Aorta (tissue), 5 donors: ENCODE measurements at regions not wholly inside any gene's neighbourhood (a gene's known extent, or its start where the extent isn't known, plus 50 kb on each side); places are given as distances from the start of the nearest gene placed in this dataset.

Source experiments
- ATAC-seq: fragments of 200-7000 bp; cut with Tn5 transposase; one replicate; pipeline ENCODE4 v1.9.1; 2022; ENCODE audit warnings: moderate library complexity; ENCODE audit not compliant: low FRiP score
- DNase-seq, 2 donors: peaks; one replicate each; pipeline ENCODE4 v3.0.0-alpha.2; 2020
- H3K27ac ChIP-seq, 2 donors: one replicate each; pipeline ENCODE4 v1.5.1; 2013; ENCODE audit warnings: low read length in 2 of 2, mild to moderate bottlenecking in 2 of 2, moderate library complexity in 2 of 2, control low read depth in 1 of 2, inconsistent platforms in 1 of 2, low read depth in 1 of 2
- H3K27me3 ChIP-seq, 2 donors: one replicate each; pipeline ENCODE4 v1.6.1; 2013; ENCODE audit warnings: control low read depth in 1 of 2, low read length in 1 of 2, mild to moderate bottlenecking in 1 of 2, moderate library complexity in 1 of 2; ENCODE audit not compliant: insufficient read depth in 2 of 2, control insufficient read depth in 1 of 2
- H3K36me3 ChIP-seq, 2 donors: one replicate each; pipeline ENCODE4 v1.6.1; 2013; ENCODE audit warnings: control low read depth in 1 of 2, low read length in 1 of 2, mild to moderate bottlenecking in 1 of 2; ENCODE audit not compliant: insufficient read depth in 2 of 2, control insufficient read depth in 1 of 2
- H3K4me1 ChIP-seq, 2 donors: one replicate each; pipeline ENCODE4 v1.6.1; 2013; ENCODE audit warnings: low read length in 2 of 2, control low read depth in 1 of 2, mild to moderate bottlenecking in 1 of 2, moderate library complexity in 1 of 2; ENCODE audit not compliant: insufficient read depth in 2 of 2, control insufficient read depth in 1 of 2
- H3K4me3 ChIP-seq, 2 donors: one replicate each; pipeline ENCODE4 v1.5.1; 2013; ENCODE audit warnings: low read length in 2 of 2, control low read depth in 1 of 2, mild to moderate bottlenecking in 1 of 2
- H3K9me3 ChIP-seq: one replicate; pipeline ENCODE4 v1.6.1; 2013; ENCODE audit warnings: mild to moderate bottlenecking, low read length; ENCODE audit not compliant: control insufficient read depth
- WGBS, 2 donors: extraction: QIAGEN DNeasy Blood & Tissue Kit; methylation state at CpG; one replicate each; pipeline ENCODE4 v1.1.7; 2013; 5-methylcytosine and 5-hydroxymethylcytosine counted together
- intact Hi-C, 2 donors: fragments of 100-400 bp; cut with DNase I; formaldehyde crosslinking; loops; one replicate each; pipeline versions ENCODE4 v1.14.2 to v1.15.0; 2022
- donor health status: healthy with polysubstance abuse.
- donor health status: Bipolar disorder and iron deficiency.
- donor health status: DM: no; HTN: no; CAD: no.
- donor health status: DM: no; HTN: no; CAD: no.
- donor health status: DM: yes; HTN: yes; CAD: no.

GRCh38 chr22:49469896-49470740 lies 357.6 kb downstream of the BRD1 start:
- WGBS, 2 donors: 78 to 83% methylated on average over 33 of the region's 33 CpGs
- H3K4me1 ChIP-seq: no peaks in the 10 kb centered on the region
- no peaks in the 10 kb centered on the region for H3K36me3 ChIP-seq
- DNase-seq (peak in 1 of 2 donors; percentile 40), ATAC-seq (no peak)
- intact Hi-C loops: no loop called here
- H3K4me3 ChIP-seq: no peak overlapping the region
- H3K27ac ChIP-seq: no peak overlapping the region
- no peaks in the 10 kb centered on the region for H3K27me3 ChIP-seq
- no peaks in the 10 kb centered on the region for H3K9me3 ChIP-seq

- DNase-seq (no peak), ATAC-seq (no peak)
- intact Hi-C loops: no loop called here
- WGBS, 2 donors: 39 to 43% methylated on average over 11 of the region's 11 CpGs
- Histone ChIP-seq H3K9me3 (no peaks in the 10 kb centered on the region), H3K36me3 (no peaks in the 10 kb centered on the region), H3K4me1 (no peaks in the 10 kb centered on the region), H3K27me3 (no peaks in the 10 kb centered on the region), H3K4me3 (no peak overlapping the region), H3K27ac (no peak overlapping the region)
Measured at GRCh38 chr22:49468487-49469198, 359.0 kb downstream of the BRD1 start.

DNA sequence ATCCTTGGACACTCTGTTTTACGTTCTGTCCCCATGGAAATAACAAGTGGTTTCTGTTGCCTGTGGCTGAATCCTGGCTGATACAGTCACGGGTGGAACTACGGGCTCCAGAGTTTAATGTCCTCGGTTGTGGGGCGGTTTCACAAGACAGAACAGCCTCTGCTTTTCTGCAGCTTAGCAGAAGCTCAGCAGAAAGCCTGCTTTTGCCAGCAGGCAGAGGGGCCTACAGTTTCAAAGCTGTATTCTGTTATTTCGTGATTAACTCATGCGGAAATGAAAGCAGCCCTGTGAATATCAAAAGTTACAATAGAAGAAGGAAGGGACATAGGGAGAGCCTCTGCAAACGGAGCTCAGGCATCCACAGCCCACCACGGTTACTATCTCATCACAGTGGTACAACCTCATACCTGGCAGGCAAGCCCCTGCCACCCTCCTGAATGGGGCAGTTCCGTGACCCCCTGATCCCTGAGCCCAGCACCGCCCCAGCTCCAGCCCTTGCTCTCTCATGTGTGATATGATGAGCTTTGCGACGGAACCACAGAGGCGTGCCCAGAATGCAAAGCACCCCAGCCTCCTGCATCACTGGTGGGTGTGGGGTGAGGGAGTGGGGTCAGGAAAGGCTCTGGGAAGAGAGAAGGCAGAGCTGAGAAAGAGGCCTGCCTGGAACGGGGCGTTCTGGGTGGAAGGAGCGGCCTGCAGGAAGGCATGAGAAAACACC lies 360.6 kb downstream of the BRD1 start:
- intact Hi-C loops: no loop called here
- H3K27me3 ChIP-seq: no peaks in the 10 kb centered on the region
- H3K27ac ChIP-seq: no peak overlapping the region
- no peak for ATAC-seq
- peak in 1 of 2 donors; percentile 44 for DNase-seq
- H3K4me3 ChIP-seq: no peak overlapping the region
- no peaks in the 10 kb centered on the region for H3K4me1 ChIP-seq
- no peaks in the 10 kb centered on the region for H3K36me3 ChIP-seq
- no peaks in the 10 kb centered on the region for H3K9me3 ChIP-seq
- 72 to 78% methylated on average over 17 of the region's 17 CpGs for WGBS, 2 donors

GRCh38 chr22:49464037-49464436 lies 363.6 kb downstream of the BRD1 start:
- ATAC-seq: no peak
- Histone ChIP-seq H3K9me3 (no peaks in the 10 kb centered on the region), H3K36me3 (no peaks in the 10 kb centered on the region), H3K27ac (no peak overlapping the region), H3K4me1 (no peaks in the 10 kb centered on the region), H3K27me3 (no peaks in the 10 kb centered on the region), H3K4me3 (no peak overlapping the region)
- 57 to 63% methylated on average over 6 of the region's 6 CpGs for WGBS, 2 donors
- intact Hi-C loops: no loop called here
- DNase-seq: no peak

DNA sequence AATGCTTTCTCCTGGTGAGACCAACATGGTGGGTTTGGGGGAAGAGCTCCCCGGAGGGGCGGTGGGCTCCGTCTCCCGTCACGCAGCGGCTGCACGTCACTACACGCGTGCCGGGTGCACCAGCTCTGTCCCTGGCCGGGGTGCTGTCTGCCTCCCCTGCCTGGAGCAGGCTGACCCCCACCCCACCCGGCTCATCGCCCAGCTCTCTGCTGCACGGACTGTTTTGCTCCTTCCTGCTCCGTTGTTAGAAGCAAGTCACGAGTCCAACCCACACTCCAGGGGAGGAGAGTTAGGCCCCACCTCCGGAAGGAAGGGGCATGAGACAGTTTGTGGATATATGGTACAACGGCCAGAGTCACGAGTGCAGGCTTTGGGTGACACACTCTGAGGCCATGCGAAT lies 364.9 kb downstream of the BRD1 start:
- no peak overlapping the region for H3K4me3 ChIP-seq
- H3K36me3 ChIP-seq: no peaks in the 10 kb centered on the region
- 66 to 68% methylated on average over 20 of the region's 20 CpGs for WGBS, 2 donors
- DNase-seq (peak in 1 of 2 donors; percentile 62), ATAC-seq (no peak)
- H3K27me3 ChIP-seq: no peaks in the 10 kb centered on the region
- intact Hi-C loops: no loop called here
- no peak overlapping the region for H3K27ac ChIP-seq
- H3K4me1 ChIP-seq: no peaks in the 10 kb centered on the region
- no peaks in the 10 kb centered on the region for H3K9me3 ChIP-seq

GRCh38 chr22:49462291-49462690 lies 365.4 kb downstream of the BRD1 start:
- Histone ChIP-seq H3K27me3 (no peaks in the 10 kb centered on the region), H3K9me3 (no peaks in the 10 kb centered on the region), H3K27ac (no peak overlapping the region), H3K4me1 (no peaks in the 10 kb centered on the region), H3K36me3 (no peaks in the 10 kb centered on the region), H3K4me3 (no peak overlapping the region)
- intact Hi-C loops: no loop called here
- no peak for ATAC-seq
- 76 to 78% methylated on average over 13 of the region's 13 CpGs for WGBS, 2 donors
- DNase-seq: peak in 1 of 2 donors; percentile 31

GRCh38 chr22:49461674-49462073 lies 366.0 kb downstream of the BRD1 start:
- H3K27me3 ChIP-seq: no peaks in the 10 kb centered on the region
- no peaks in the 10 kb centered on the region for H3K36me3 ChIP-seq
- H3K4me1 ChIP-seq: no peaks in the 10 kb centered on the region
- peak in 1 of 2 donors; percentile 39 for DNase-seq
- intact Hi-C loops: no loop called here
- peak; percentile 39 for ATAC-seq
- no peaks in the 10 kb centered on the region for H3K9me3 ChIP-seq
- WGBS, 2 donors: 88% methylated on average over 19 of the region's 19 CpGs
- H3K4me3 ChIP-seq: no peak overlapping the region
- no peak overlapping the region for H3K27ac ChIP-seq

DNA sequence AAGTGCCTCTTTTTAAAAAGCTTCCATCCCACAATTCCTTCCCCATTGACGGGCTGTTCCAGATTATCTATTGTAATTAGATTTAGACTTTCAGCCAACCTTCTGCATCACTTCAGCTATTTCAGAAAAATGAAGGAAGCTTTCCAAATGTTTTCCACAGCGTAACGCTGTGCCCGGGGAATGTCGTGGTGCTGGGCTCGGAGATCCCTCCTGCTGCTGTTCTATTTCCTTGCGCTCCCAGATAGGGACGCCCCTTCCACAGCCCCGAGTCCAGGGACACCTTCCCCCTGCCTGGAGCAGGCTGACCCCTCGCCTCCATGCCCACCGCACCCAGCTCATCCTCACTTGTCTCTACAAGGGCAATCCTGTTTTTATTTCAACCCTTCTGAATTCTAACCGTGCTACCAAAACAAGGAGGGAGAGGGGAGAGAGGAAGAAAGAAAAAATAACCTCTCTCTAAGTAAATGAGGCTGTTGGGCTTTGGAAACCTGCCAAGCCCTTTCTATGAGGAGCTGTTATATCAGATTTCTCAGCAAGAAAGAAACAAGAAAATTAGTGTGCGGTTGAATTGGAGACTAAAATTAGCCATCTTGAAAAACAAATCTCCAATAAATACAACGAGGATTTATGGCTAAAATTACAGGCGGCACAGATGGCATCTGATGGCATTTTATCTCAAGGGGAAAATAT lies 366.9 kb downstream of the BRD1 start:
- Histone ChIP-seq H3K36me3 (no peaks in the 10 kb centered on the region), H3K4me3 (no peak overlapping the region), H3K27ac (no peak overlapping the region), H3K27me3 (no peaks in the 10 kb centered on the region), H3K9me3 (no peaks in the 10 kb centered on the region), H3K4me1 (no peaks in the 10 kb centered on the region)
- intact Hi-C loops: no loop called here
- WGBS, 2 donors: 24 to 25% methylated on average over 15 of the region's 15 CpGs
- ATAC-seq: no peak
- DNase-seq: peak in 1 of 2 donors; percentile 58
